ENCODE measurements at regions not wholly inside any gene's neighbourhood (a gene's known extent, or its start where the extent isn't known, plus 50 kb on each side); places are given as distances from the start of the nearest gene placed in this dataset.

- Histone ChIP-seq H3K9me3 (ENCODE audit: low read length) (0 out of 2 replicates have a peak, but pooled peaks cover 1% of the 10 kb centered on the region), H3K9ac (ENCODE audit: low read length) (no peak overlapping the region), H3K4me2 (ENCODE audit: low read length) (no peak overlapping the region), H3K79me2 (ENCODE audit: low read length) (no peaks in the 10 kb centered on the region), H3F3A (ENCODE audit: low read length, unreplicated experiment) (no peaks in the 10 kb centered on the region), H3K36me3 (ENCODE audit: low read depth, low read length) (no peaks in the 10 kb centered on the region), H3K4me3 (ENCODE audit: low read length) (no peak overlapping the region), H3K4me1 (ENCODE audit: insufficient read depth, low read length) (no peaks in the 10 kb centered on the region), H3K27me3 (ENCODE audit: low read length) (no peaks in the 10 kb centered on the region), H3K9me2 (replicated peaks; ENCODE audit: low read length) (no peaks in the 10 kb centered on the region), H3K27ac (ENCODE audit: low read length) (no peak overlapping the region), H4K20me1 (ENCODE audit: low read length) (no peaks in the 10 kb centered on the region), H2AFZ (ENCODE audit: low read length) (no peak overlapping the region)
- no peak for TF ChIP-seq EZH2 (IDR thresholded peaks at IDR 0.05; ENCODE audit: low read length, unreplicated experiment)
- TF ChIP-seq EZH2phosphoT487 (IDR thresholded peaks at IDR 0.05; ENCODE audit: borderline replicate concordance, low read length) = no peak
- TF ChIP-seq CTCF (conservative IDR thresholded peaks at IDR 0.05; ENCODE audit: low read depth, low read length) = no peak
- intact Hi-C loops (cut with micrococcal nuclease) = no loop called here
- CTCF ChIA-PET = no interaction called here
- POLR2A ChIA-PET (ENCODE audit: unreplicated experiment) = no interaction called here
- ATAC-seq (no peak), DNase-seq (no peak)
- no TSS peak for BruUV-seq (replicated peaks)
Measured at GRCh38 chr1:147053269-147053668, 115.1 kb downstream of the NBPF12 start.

GRCh38 chr1:147052677-147053076, 114.6 kb downstream of the NBPF12 start:
- no peaks in the 10 kb centered on the region for H3F3A ChIP-seq (ENCODE audit: low read length, unreplicated experiment)
- TF ChIP-seq EZH2phosphoT487 (IDR thresholded peaks at IDR 0.05; ENCODE audit: borderline replicate concordance, low read length) (no peak), CTCF (conservative IDR thresholded peaks at IDR 0.05; ENCODE audit: low read depth, low read length) (no peak), EZH2 (IDR thresholded peaks at IDR 0.05; ENCODE audit: low read length, unreplicated experiment) (no peak)
- H3K9me3 ChIP-seq (ENCODE audit: low read length) = no peaks in the 10 kb centered on the region
- POLR2A ChIA-PET (ENCODE audit: unreplicated experiment) = no interaction called here
- H3K4me1 ChIP-seq (ENCODE audit: insufficient read depth, low read length) = no peaks in the 10 kb centered on the region
- H3K9me2 ChIP-seq (replicated peaks; ENCODE audit: low read length) = no peaks in the 10 kb centered on the region
- ATAC-seq = no peak
- H3K4me2 ChIP-seq (ENCODE audit: low read length) = no peak overlapping the region
- BruUV-seq (replicated peaks) = no TSS peak
- no peak overlapping the region for H3K4me3 ChIP-seq (ENCODE audit: low read length)
- no peaks in the 10 kb centered on the region for H3K79me2 ChIP-seq (ENCODE audit: low read length)
- H3K36me3 ChIP-seq (ENCODE audit: low read depth, low read length) = no peaks in the 10 kb centered on the region
- no peak for DNase-seq
- no peak overlapping the region for H3K27ac ChIP-seq (ENCODE audit: low read length)
- intact Hi-C loops (cut with micrococcal nuclease) = no loop called here
- CTCF ChIA-PET = no interaction called here
- no peak overlapping the region for H3K9ac ChIP-seq (ENCODE audit: low read length)
- no peaks in the 10 kb centered on the region for H3K27me3 ChIP-seq (ENCODE audit: low read length)
- no peaks in the 10 kb centered on the region for H4K20me1 ChIP-seq (ENCODE audit: low read length)
- H2AFZ ChIP-seq (ENCODE audit: low read length) = no peak overlapping the region

- TF ChIP-seq CTCF (conservative IDR thresholded peaks at IDR 0.05; ENCODE audit: low read depth, low read length) (no peak), EZH2phosphoT487 (IDR thresholded peaks at IDR 0.05; ENCODE audit: borderline replicate concordance, low read length) (no peak), EZH2 (IDR thresholded peaks at IDR 0.05; ENCODE audit: low read length, unreplicated experiment) (no peak)
- ChIA-PET POLR2A (ENCODE audit: unreplicated experiment) (no interaction called here), CTCF (no interaction called here)
- Histone ChIP-seq H3K4me3 (ENCODE audit: low read length) (no peak overlapping the region), H3K9me3 (ENCODE audit: low read length) (no peaks in the 10 kb centered on the region), H3K4me1 (ENCODE audit: insufficient read depth, low read length) (peaks cover 2% of the 10 kb centered on the region), H3K9me2 (replicated peaks; ENCODE audit: low read length) (no peaks in the 10 kb centered on the region), H3K27me3 (ENCODE audit: low read length) (no peaks in the 10 kb centered on the region), H3K9ac (ENCODE audit: low read length) (no peak overlapping the region), H3K36me3 (ENCODE audit: low read depth, low read length) (no peaks in the 10 kb centered on the region), H3K4me2 (ENCODE audit: low read length) (no peak overlapping the region), H3K79me2 (ENCODE audit: low read length) (no peaks in the 10 kb centered on the region), H4K20me1 (ENCODE audit: low read length) (no peaks in the 10 kb centered on the region), H3F3A (ENCODE audit: low read length, unreplicated experiment) (no peaks in the 10 kb centered on the region), H2AFZ (ENCODE audit: low read length) (no peak overlapping the region), H3K27ac (ENCODE audit: low read length) (no peak overlapping the region)
- no TSS peak for BruUV-seq (replicated peaks)
- DNase-seq = no peak
- intact Hi-C loops (cut with micrococcal nuclease) = no loop called here
- no peak for ATAC-seq
Measured at GRCh38 chr1:147052143-147052542, 114.0 kb downstream of the NBPF12 start.
